Small intestine (tissue), 7 donors: ENCODE measurements at regions not wholly inside any gene's neighbourhood (a gene's known extent, or its start where the extent isn't known, plus 50 kb on each side); places are given as distances from the start of the nearest gene placed in this dataset.

Source experiments
- DNase-seq, 2 donors: peaks; one replicate each; pipeline versions ENCODE4 v3.0.0 to v3.0.0-alpha.2; 2013
- FAIRE-seq: peaks from 2 replicates; lab custom pipeline; 2012; peaks lifted over from hg19 to GRCh38; lab: Jason Lieb, UNC
- H3K27ac ChIP-seq, 3 donors: one replicate each; pipeline ENCODE4 v1.5.1; 2013; ENCODE audit warnings: low read length in 2 of 3, mild to moderate bottlenecking in 2 of 3, control low read depth in 1 of 3, inconsistent platforms in 1 of 3, low read depth in 1 of 3, moderate library complexity in 1 of 3
- H3K27me3 ChIP-seq, 3 donors: one replicate each; pipeline ENCODE4 v1.6.1; 2013; ENCODE audit warnings: low read length in 3 of 3, inconsistent platforms in 1 of 3; ENCODE audit not compliant: control insufficient read depth in 3 of 3, insufficient read depth in 3 of 3
- H3K36me3 ChIP-seq, 3 donors: one replicate each; pipeline ENCODE4 v1.6.1; 2013; ENCODE audit warnings: low read length in 3 of 3, inconsistent platforms in 1 of 3, low read depth in 1 of 3, mild to moderate bottlenecking in 1 of 3, moderate library complexity in 1 of 3; ENCODE audit not compliant: control insufficient read depth in 3 of 3, insufficient read depth in 2 of 3
- H3K4me1 ChIP-seq, 3 donors: one replicate each; pipeline ENCODE4 v1.6.1; 2013; ENCODE audit warnings: low read length in 2 of 3, inconsistent platforms in 1 of 3, low read depth in 1 of 3, mild to moderate bottlenecking in 1 of 3, moderate library complexity in 1 of 3; ENCODE audit not compliant: control insufficient read depth in 3 of 3, insufficient read depth in 2 of 3
- H3K4me3 ChIP-seq, 3 donors: one replicate each; pipeline ENCODE4 v1.5.1; 2013; ENCODE audit warnings: low read length in 3 of 3, control low read depth in 1 of 3, inconsistent platforms in 1 of 3, low read depth in 1 of 3, mild to moderate bottlenecking in 1 of 3, moderate library complexity in 1 of 3
- H3K9me3 ChIP-seq, 2 donors: one replicate each; pipeline ENCODE4 v1.6.1; 2013; ENCODE audit warnings: low read depth in 1 of 2, low read length in 1 of 2; ENCODE audit not compliant: control insufficient read depth in 2 of 2, insufficient read depth in 1 of 2
- WGBS, 3 donors: extraction: QIAGEN DNeasy Blood & Tissue Kit; methylation state at CpG; one replicate each; pipeline ENCODE4 v1.1.7; 2013; 5-methylcytosine and 5-hydroxymethylcytosine counted together
- donor health status: healthy with polysubstance abuse.
- donor health status: control.
- donor health status: control.
- donor health status: Bipolar disorder and iron deficiency.
- donor health status: healthy.

- Histone ChIP-seq H3K9me3 (no peaks in the 10 kb centered on the region), H3K27me3 (no peaks in the 10 kb centered on the region), H3K36me3 (no peaks in the 10 kb centered on the region), H3K27ac (no peak overlapping the region), H3K4me1 (no peaks in the 10 kb centered on the region), H3K4me3 (no peak overlapping the region)
- no peak for FAIRE-seq
- WGBS, 3 donors = 78 to 84% (median 81%) methylated on average over 6 of the region's 6 CpGs
- no peak for DNase-seq
These were observed 56.4 kb upstream of the POU1F1 start for GRCh38 chr3:87332789-87333188.

GRCh38 chr3:87329065-87329464, 52.7 kb upstream of the POU1F1 start:
- 0 to 54% (median 4%) methylated on average over 1 of the region's 1 CpG for WGBS, 3 donors
- Histone ChIP-seq H3K27me3 (no peaks in the 10 kb centered on the region), H3K27ac (no peak overlapping the region), H3K4me1 (no peaks in the 10 kb centered on the region), H3K36me3 (no peaks in the 10 kb centered on the region), H3K9me3 (no peaks in the 10 kb centered on the region), H3K4me3 (no peak overlapping the region)
- FAIRE-seq = no peak
- DNase-seq = no peak
